Aorta (tissue), 5 donors: ENCODE measurements at regions not wholly inside any gene's neighbourhood (a gene's known extent, or its start where the extent isn't known, plus 50 kb on each side); places are given as distances from the start of the nearest gene placed in this dataset.

Experiments used
- ATAC-seq: fragments of 200-7000 bp; cut with Tn5 transposase; one replicate; pipeline ENCODE4 v1.9.1; 2022; ENCODE audit warnings: moderate library complexity; ENCODE audit not compliant: low FRiP score
- DNase-seq, 2 donors: peaks; one replicate each; pipeline ENCODE4 v3.0.0-alpha.2; 2020
- H3K27ac ChIP-seq, 2 donors: one replicate each; pipeline ENCODE4 v1.5.1; 2013; ENCODE audit warnings: low read length in 2 of 2, mild to moderate bottlenecking in 2 of 2, moderate library complexity in 2 of 2, control low read depth in 1 of 2, inconsistent platforms in 1 of 2, low read depth in 1 of 2
- H3K27me3 ChIP-seq, 2 donors: one replicate each; pipeline ENCODE4 v1.6.1; 2013; ENCODE audit warnings: control low read depth in 1 of 2, low read length in 1 of 2, mild to moderate bottlenecking in 1 of 2, moderate library complexity in 1 of 2; ENCODE audit not compliant: insufficient read depth in 2 of 2, control insufficient read depth in 1 of 2
- H3K36me3 ChIP-seq, 2 donors: one replicate each; pipeline ENCODE4 v1.6.1; 2013; ENCODE audit warnings: control low read depth in 1 of 2, low read length in 1 of 2, mild to moderate bottlenecking in 1 of 2; ENCODE audit not compliant: insufficient read depth in 2 of 2, control insufficient read depth in 1 of 2
- H3K4me1 ChIP-seq, 2 donors: one replicate each; pipeline ENCODE4 v1.6.1; 2013; ENCODE audit warnings: low read length in 2 of 2, control low read depth in 1 of 2, mild to moderate bottlenecking in 1 of 2, moderate library complexity in 1 of 2; ENCODE audit not compliant: insufficient read depth in 2 of 2, control insufficient read depth in 1 of 2
- H3K4me3 ChIP-seq, 2 donors: one replicate each; pipeline ENCODE4 v1.5.1; 2013; ENCODE audit warnings: low read length in 2 of 2, control low read depth in 1 of 2, mild to moderate bottlenecking in 1 of 2
- H3K9me3 ChIP-seq: one replicate; pipeline ENCODE4 v1.6.1; 2013; ENCODE audit warnings: mild to moderate bottlenecking, low read length; ENCODE audit not compliant: control insufficient read depth
- WGBS, 2 donors: extraction: QIAGEN DNeasy Blood & Tissue Kit; methylation state at CpG; one replicate each; pipeline ENCODE4 v1.1.7; 2013; 5-methylcytosine and 5-hydroxymethylcytosine counted together
- intact Hi-C, 2 donors: fragments of 100-400 bp; cut with DNase I; formaldehyde crosslinking; loops; one replicate each; pipeline versions ENCODE4 v1.14.2 to v1.15.0; 2022
- donor health status: healthy with polysubstance abuse.
- donor health status: Bipolar disorder and iron deficiency.
- donor health status: DM: no; HTN: no; CAD: no.
- donor health status: DM: no; HTN: no; CAD: no.
- donor health status: DM: yes; HTN: yes; CAD: no.

DNA sequence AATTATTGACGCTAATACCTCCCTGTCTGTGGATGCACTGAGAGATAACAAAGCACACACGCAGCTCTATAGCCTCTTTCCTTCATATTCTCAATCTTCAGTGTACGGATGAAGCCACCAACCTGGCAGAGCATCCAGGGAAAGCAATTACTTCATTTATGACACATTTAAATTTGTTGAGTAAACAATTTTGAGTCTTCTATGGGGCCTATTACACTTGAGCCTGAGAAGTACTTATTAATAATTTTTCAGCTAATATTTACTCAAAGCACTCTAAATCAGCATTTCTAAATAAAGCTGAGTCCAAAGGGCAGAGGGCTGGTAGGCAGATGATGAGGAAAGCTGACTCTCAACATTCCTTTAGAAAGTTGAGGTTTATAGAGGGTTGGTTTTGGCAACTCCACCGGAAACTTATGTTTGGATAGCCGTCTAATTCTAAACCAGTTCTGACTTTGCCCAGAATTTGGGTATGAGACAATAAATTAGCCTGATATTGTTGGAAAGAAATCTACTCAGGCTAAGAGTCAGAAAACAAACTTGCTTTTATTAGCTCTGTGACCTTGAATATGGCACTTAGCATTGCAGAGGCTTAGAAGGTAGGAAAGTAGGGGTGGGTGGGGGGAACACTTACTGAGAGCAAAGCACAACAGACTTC lies 643.5 kb downstream of the CDH11 start:
- Histone ChIP-seq H3K4me3 (no peak overlapping the region), H3K27ac (no peak overlapping the region), H3K4me1 (peaks cover 6 to 10% of the 10 kb centered on the region in 2 donors), H3K36me3 (no peaks in the 10 kb centered on the region), H3K9me3 (no peaks in the 10 kb centered on the region), H3K27me3 (no peaks in the 10 kb centered on the region)
- DNase-seq (no peak), ATAC-seq (peak; percentile 82)
- intact Hi-C loops = loop anchor here in 1 of 2 donors (5.0 kb wide), 2 partner anchors 314 to 644 kb away; partner anchors contain the start of gene CDH11
- WGBS, 2 donors = 3 to 5% methylated on average over 5 of the region's 5 CpGs

- Histone ChIP-seq H3K9me3 (no peaks in the 10 kb centered on the region), H3K27ac (peak overlapping the region in 1 of 2 donors; percentile 67), H3K27me3 (no peaks in the 10 kb centered on the region), H3K4me3 (no peak overlapping the region), H3K4me1 (peaks cover 6 to 10% of the 10 kb centered on the region in 2 donors), H3K36me3 (no peaks in the 10 kb centered on the region)
- intact Hi-C loops = loop anchor here in 1 of 2 donors (5.0 kb wide), 2 partner anchors 317 to 647 kb away; partner anchors contain the start of gene CDH11
- DNase-seq (no peak), ATAC-seq (peak; percentile 51)
- 16 to 17% methylated on average over 11 of the region's 11 CpGs for WGBS, 2 donors
Observed at GRCh38 chr16:64475627-64476351, 646.1 kb downstream of the CDH11 start.

- H3K4me1 ChIP-seq = no peaks in the 10 kb centered on the region
- no peaks in the 10 kb centered on the region for H3K27me3 ChIP-seq
- DNase-seq = no peak
- intact Hi-C loops = no loop called here
- no peaks in the 10 kb centered on the region for H3K36me3 ChIP-seq
- H3K27ac ChIP-seq = no peak overlapping the region
- no peak for ATAC-seq
- WGBS, 2 donors = 51% methylated on average over 2 of the region's 2 CpGs
- H3K4me3 ChIP-seq = no peak overlapping the region
- no peaks in the 10 kb centered on the region for H3K9me3 ChIP-seq
Observed at GRCh38 chr16:64470916-64471315, 650.9 kb downstream of the CDH11 start.

DNA sequence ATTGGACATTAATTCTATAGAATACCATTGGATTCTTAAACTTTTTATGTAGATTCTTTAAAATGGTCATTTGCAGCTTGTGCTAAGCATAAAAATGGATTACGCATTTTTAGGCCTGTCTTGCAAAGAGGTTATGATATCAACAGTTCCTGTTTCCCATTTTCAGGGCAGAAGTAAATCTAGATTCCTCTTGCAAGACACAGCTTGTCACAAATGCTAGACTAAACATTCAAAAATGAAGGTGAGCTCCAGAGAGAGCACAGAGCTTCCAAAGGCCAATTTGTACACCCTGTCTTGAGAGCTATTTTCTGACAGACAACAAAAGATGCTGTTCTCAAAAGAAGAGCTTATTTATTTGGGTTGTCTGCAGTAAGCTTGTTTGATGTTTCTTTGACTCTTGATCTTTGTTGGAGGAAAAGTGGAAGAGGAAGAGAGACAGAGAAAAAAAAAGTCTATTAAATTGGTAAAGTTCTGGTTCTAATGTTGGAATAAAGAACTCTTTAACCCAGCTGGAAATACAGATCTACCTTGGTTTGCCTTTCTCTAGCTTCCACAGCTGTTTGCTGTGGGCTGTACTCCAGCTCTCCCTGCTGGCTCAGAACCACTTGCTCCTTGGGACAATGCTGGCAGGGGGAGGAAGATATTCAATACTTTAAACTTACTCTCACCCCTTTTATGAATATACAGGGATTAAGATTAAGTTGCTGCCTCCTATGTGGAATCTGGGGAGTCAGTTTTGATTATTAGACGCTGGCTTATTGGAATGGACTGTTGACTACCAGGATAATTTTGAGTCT lies 651.8 kb downstream of the CDH11 start:
- intact Hi-C loops = no loop called here
- Histone ChIP-seq H3K4me1 (no peaks in the 10 kb centered on the region), H3K27me3 (no peaks in the 10 kb centered on the region), H3K27ac (no peak overlapping the region), H3K36me3 (no peaks in the 10 kb centered on the region), H3K4me3 (no peak overlapping the region), H3K9me3 (no peaks in the 10 kb centered on the region)
- WGBS, 2 donors = 75 to 76% methylated on average over 2 of the region's 2 CpGs
- DNase-seq (no peak), ATAC-seq (no peak)

DNA sequence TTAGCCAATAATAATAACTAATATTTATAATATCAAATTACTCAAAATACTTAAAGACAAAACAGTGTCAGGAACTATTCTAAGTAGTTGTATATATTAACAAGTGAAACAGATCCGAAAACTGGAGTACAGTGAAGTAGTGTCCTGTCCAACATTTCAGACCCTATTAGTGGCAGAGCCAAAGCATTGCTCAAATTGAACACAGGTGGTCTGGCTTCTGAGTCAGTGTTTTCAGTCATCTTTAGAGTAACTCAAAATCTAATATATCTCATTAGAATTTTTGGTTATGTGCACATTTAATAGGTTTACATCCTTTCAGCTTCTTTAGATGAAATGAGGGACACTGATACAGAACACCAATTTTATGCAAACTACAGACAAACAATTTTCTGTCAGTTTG lies 652.5 kb downstream of the CDH11 start:
- Histone ChIP-seq H3K4me3 (no peak overlapping the region), H3K4me1 (no peaks in the 10 kb centered on the region), H3K9me3 (no peaks in the 10 kb centered on the region), H3K36me3 (no peaks in the 10 kb centered on the region), H3K27ac (no peak overlapping the region), H3K27me3 (no peaks in the 10 kb centered on the region)
- DNase-seq = no peak
- ATAC-seq = no peak
- intact Hi-C loops = no loop called here
- WGBS, 2 donors = 72 to 74% methylated on average over 1 of the region's 1 CpG

- intact Hi-C loops = no loop called here
- H3K27me3 ChIP-seq = no peaks in the 10 kb centered on the region
- H3K9me3 ChIP-seq = no peaks in the 10 kb centered on the region
- 32 to 45% methylated on average over 1 of the region's 1 CpG for WGBS, 2 donors
- H3K4me1 ChIP-seq = no peaks in the 10 kb centered on the region
- H3K36me3 ChIP-seq = no peaks in the 10 kb centered on the region
- no peak for DNase-seq
- no peak overlapping the region for H3K4me3 ChIP-seq
- ATAC-seq = no peak
- H3K27ac ChIP-seq = no peak overlapping the region
Observed at GRCh38 chr16:64468515-64469090, 653.3 kb downstream of the CDH11 start.

- Histone ChIP-seq H3K36me3 (no peaks in the 10 kb centered on the region), H3K27ac (no peak overlapping the region), H3K27me3 (no peaks in the 10 kb centered on the region), H3K4me1 (no peaks in the 10 kb centered on the region), H3K4me3 (no peak overlapping the region), H3K9me3 (no peaks in the 10 kb centered on the region)
- DNase-seq = no peak
- intact Hi-C loops = no loop called here
- 1 to 6% methylated on average over 1 of the region's 1 CpG for WGBS, 2 donors
- ATAC-seq = no peak
Observed at GRCh38 chr16:64459821-64460220, 662.0 kb downstream of the CDH11 start.

DNA sequence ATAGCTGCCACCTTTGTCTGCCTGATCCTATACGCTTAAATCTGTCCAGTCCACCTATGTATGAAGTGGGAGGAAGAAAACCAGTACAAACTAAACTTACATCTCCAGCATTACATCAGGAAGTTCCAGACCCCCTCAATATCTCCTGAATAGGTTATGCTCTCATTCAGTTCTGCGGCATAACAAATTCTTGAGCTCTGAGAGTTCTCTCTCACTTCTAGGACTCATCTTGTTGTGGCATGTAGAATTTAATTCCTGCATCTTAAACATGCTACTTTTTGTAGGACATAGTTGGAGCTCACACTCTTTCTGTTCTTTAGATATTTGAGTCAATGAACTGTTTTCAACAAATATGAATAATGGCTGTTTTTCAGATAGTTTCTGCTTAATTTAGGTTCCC lies 662.5 kb downstream of the CDH11 start:
- ATAC-seq = no peak
- WGBS, 2 donors = 94 to 100% methylated on average over 2 of the region's 2 CpGs

More for the DNA sequence above, 662.5 kb downstream of the CDH11 start:
- Histone ChIP-seq H3K4me1 (no peaks in the 10 kb centered on the region), H3K27ac (no peak overlapping the region), H3K4me3 (no peak overlapping the region), H3K27me3 (no peaks in the 10 kb centered on the region), H3K9me3 (no peaks in the 10 kb centered on the region), H3K36me3 (no peaks in the 10 kb centered on the region)
- no peak for DNase-seq
- intact Hi-C loops = no loop called here
